C4-2B (cell line): ENCODE measurements at regions not wholly inside any gene's neighbourhood (a gene's known extent, or its start where the extent isn't known, plus 50 kb on each side); places are given as distances from the start of the nearest gene placed in this dataset.
A peak's percentile ranks its signal among the peaks of the same experiment; 100 is the strongest.

Source experiments
- CTCF ChIP-seq: fragments of 450-650 bp; conservative IDR thresholded peaks from 2 replicates; pipeline ENCODE4 v1.5.1; 2017; ENCODE audit warnings: mild to moderate bottlenecking
- ZFX ChIP-seq: fragments of 450-650 bp; IDR thresholded peaks from 2 replicates; pipeline ENCODE4 v1.6.1; 2017

GRCh38 chr7:125899577-125899976 lies 970.0 kb upstream of the POT1 start:
- TF ChIP-seq CTCF (peak; percentile 40), ZFX (no peak)
